ENCODE measurements at regions not wholly inside any gene's neighbourhood (a gene's known extent, or its start where the extent isn't known, plus 50 kb on each side); places are given as distances from the start of the nearest gene placed in this dataset.
A peak's percentile ranks its signal among the peaks of the same experiment; 100 is the strongest.

DNA sequence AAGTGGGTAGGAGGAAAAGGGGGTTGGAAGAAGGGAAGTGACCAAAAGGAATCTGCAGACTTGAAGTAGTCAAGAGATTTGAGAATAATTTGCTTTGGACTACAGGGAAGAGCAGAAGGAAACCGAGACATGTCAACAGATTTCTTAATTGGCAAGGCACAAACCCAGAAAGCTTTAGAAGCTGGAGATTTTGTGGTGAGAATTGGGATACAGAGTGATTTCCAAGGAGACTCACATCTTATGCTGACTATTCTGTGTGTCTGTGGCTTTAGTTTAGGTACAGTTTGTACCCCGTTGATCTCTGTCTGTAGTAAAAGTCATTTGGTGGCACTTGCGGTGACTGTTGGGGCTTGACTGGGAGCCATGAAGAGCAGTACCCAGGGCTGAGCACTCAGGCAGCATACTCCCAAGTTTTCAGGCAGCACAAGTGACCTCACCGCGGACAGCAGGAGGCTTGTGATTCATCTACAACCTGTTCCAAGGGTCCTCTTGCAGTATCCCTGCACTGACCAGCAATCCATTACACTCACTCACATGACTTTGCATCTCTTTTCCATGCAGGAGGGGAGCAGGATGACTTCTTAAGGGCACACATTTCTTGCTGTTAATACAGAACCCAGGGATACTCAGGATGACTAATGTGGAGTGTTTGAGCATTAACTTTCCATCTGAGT lies 97.1 kb upstream of the TNP1 start:
- Histone ChIP-seq H2AK5ac (ENCODE audit: low read depth, low read length) (no peak overlapping the region), H3K18ac (ENCODE audit: low read length) (no peak overlapping the region)
- no CpG with 5 or more reads among the region's 5 CpGs for WGBS, 2 donors (ENCODE audit: extremely low coverage in 2 of 2, insufficient read length in 2 of 2, insufficient replicate concordance in 1 of 2)

DNA sequence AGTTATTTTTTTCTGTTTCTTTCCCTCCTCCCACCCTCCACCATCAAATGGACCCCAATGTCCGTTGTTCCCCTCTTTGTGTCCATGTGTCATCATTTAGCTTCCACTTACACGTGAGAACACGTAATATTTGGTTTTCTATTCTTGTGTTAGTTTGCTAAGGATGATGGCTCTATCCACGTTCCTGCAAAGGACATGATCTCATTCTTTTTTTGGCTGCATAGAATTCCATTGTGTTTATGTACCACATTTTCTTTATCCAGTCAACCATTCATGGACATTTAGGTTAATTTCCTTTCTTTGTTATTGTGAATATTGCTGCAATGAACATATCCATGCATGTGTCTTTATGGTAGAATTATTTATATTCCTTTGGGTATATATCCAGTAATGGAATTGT lies 91.3 kb upstream of the TNP1 start:
- Histone ChIP-seq H3K27me3 (ENCODE audit: control insufficient read depth in 3 of 3, insufficient read depth in 3 of 3, low read depth in 1 of 3, low read length in 3 of 3) (no peaks in the 10 kb centered on the region), H3K4me3 (ENCODE audit: low read length in 2 of 2) (no peak overlapping the region), H2AFZ (ENCODE audit: low read length) (no peak overlapping the region), H4K8ac (ENCODE audit: low read depth, low read length) (no peak overlapping the region), H3K4ac (ENCODE audit: low read length) (no peak overlapping the region), H3K27ac (replicated peaks; ENCODE audit: low read length) (no peak overlapping the region), H3K79me1 (ENCODE audit: low read depth, low read length) (no peaks in the 10 kb centered on the region), H4K91ac (ENCODE audit: low read depth, low read length, poor library complexity) (no peak overlapping the region), H3K4me2 (ENCODE audit: insufficient read depth, low read length, poor library complexity, severe bottlenecking) (no peak overlapping the region), H3K9ac (ENCODE audit: low read depth, low read length, poor library complexity) (no peak overlapping the region), H3K14ac (ENCODE audit: low read length) (no peak overlapping the region), H2BK120ac (ENCODE audit: low read depth, low read length) (no peak overlapping the region), H2AK5ac (ENCODE audit: low read depth, low read length) (no peak overlapping the region), H3K9me3 (replicated peaks in 1 of 2; ENCODE audit: control insufficient read depth in 2 of 2, insufficient read depth in 1 of 2, low read depth in 1 of 2, low read length in 2 of 2) (peaks cover 0 to 28% of the 10 kb centered on the region in 2 donors), H2BK5ac (ENCODE audit: low read length) (no peak overlapping the region), H3K18ac (ENCODE audit: low read length) (no peak overlapping the region), H2BK15ac (ENCODE audit: low read length) (no peak overlapping the region), H3K23ac (ENCODE audit: low read depth, low read length, poor library complexity) (no peak overlapping the region), H2BK12ac (ENCODE audit: low read length) (no peak overlapping the region), H3K36me3 (replicated peaks in 1 of 2; ENCODE audit: control insufficient read depth in 2 of 2, insufficient read depth in 2 of 2, low read length in 2 of 2) (no peaks in the 10 kb centered on the region), H3K4me1 (ENCODE audit: control insufficient read depth in 2 of 2, insufficient read depth in 1 of 2, low read depth in 1 of 2, low read length in 2 of 2) (peaks cover 7 to 19% of the 10 kb centered on the region in 2 donors)
- WGBS, 2 donors (ENCODE audit: extremely low coverage in 2 of 2, insufficient read length in 2 of 2, insufficient replicate concordance in 1 of 2) = no CpG with 5 or more reads among the region's 4 CpGs
- DNase-seq (ENCODE audit: low spot score) = no peak

More for the DNA sequence above, 97.1 kb upstream of the TNP1 start:
- Histone ChIP-seq H3K9me3 (replicated peaks in 1 of 2; ENCODE audit: control insufficient read depth in 2 of 2, insufficient read depth in 1 of 2, low read depth in 1 of 2, low read length in 2 of 2) (peaks cover 0 to 24% of the 10 kb centered on the region in 2 donors), H3K27me3 (ENCODE audit: control insufficient read depth in 3 of 3, insufficient read depth in 3 of 3, low read depth in 1 of 3, low read length in 3 of 3) (no peaks in the 10 kb centered on the region), H3K36me3 (replicated peaks in 1 of 2; ENCODE audit: control insufficient read depth in 2 of 2, insufficient read depth in 2 of 2, low read length in 2 of 2) (no peaks in the 10 kb centered on the region), H3K4me3 (ENCODE audit: low read length in 2 of 2) (no peak overlapping the region), H2BK15ac (ENCODE audit: low read length) (no peak overlapping the region), H3K9ac (ENCODE audit: low read depth, low read length, poor library complexity) (no peak overlapping the region), H2BK12ac (ENCODE audit: low read length) (no peak overlapping the region), H3K4ac (ENCODE audit: low read length) (no peak overlapping the region), H3K27ac (replicated peaks; ENCODE audit: low read length) (no peak overlapping the region), H2AFZ (ENCODE audit: low read length) (no peak overlapping the region), H3K23ac (ENCODE audit: low read depth, low read length, poor library complexity) (no peak overlapping the region), H3K4me1 (ENCODE audit: control insufficient read depth in 2 of 2, insufficient read depth in 1 of 2, low read depth in 1 of 2, low read length in 2 of 2) (peaks cover 0 to 2% of the 10 kb centered on the region in 2 donors), H2BK120ac (ENCODE audit: low read depth, low read length) (no peak overlapping the region), H3K4me2 (ENCODE audit: insufficient read depth, low read length, poor library complexity, severe bottlenecking) (no peak overlapping the region), H3K79me1 (ENCODE audit: low read depth, low read length) (no peaks in the 10 kb centered on the region), H4K8ac (ENCODE audit: low read depth, low read length) (no peak overlapping the region), H2BK5ac (ENCODE audit: low read length) (no peak overlapping the region), H4K91ac (ENCODE audit: low read depth, low read length, poor library complexity) (peak overlapping the region; percentile 19), H3K14ac (ENCODE audit: low read length) (no peak overlapping the region)
- no peak for DNase-seq (ENCODE audit: low spot score)

DNA sequence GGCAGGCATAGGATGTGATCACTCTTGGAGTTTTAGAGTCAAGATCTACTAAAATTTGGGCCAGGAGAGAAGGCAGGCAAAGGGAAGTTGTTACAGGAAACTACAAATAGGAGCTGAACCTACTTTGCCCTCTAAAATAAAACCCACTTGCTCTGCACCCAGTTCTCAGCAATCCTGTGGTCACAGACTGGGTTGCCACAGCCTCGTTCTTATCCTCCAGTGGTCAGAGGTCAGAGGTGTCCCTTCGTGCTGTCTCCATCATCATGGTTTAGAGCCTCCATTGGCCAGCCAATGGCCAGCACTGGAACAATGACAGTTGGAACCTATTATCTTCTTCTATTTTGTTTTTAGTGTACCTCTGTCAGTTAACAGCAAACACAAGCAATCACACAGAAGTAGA lies 90.7 kb upstream of the TNP1 start:
- Histone ChIP-seq H4K8ac (ENCODE audit: low read depth, low read length) (no peak overlapping the region), H3K79me1 (ENCODE audit: low read depth, low read length) (no peaks in the 10 kb centered on the region), H3K4ac (ENCODE audit: low read length) (no peak overlapping the region), H3K18ac (ENCODE audit: low read length) (no peak overlapping the region), H2BK12ac (ENCODE audit: low read length) (no peak overlapping the region), H2BK5ac (ENCODE audit: low read length) (no peak overlapping the region), H3K4me3 (ENCODE audit: low read length in 2 of 2) (no peak overlapping the region), H3K4me1 (ENCODE audit: control insufficient read depth in 2 of 2, insufficient read depth in 1 of 2, low read depth in 1 of 2, low read length in 2 of 2) (peaks cover 7 to 19% of the 10 kb centered on the region in 2 donors), H2AK5ac (ENCODE audit: low read depth, low read length) (no peak overlapping the region), H3K36me3 (replicated peaks in 1 of 2; ENCODE audit: control insufficient read depth in 2 of 2, insufficient read depth in 2 of 2, low read length in 2 of 2) (no peaks in the 10 kb centered on the region), H2BK15ac (ENCODE audit: low read length) (no peak overlapping the region), H3K27ac (replicated peaks; ENCODE audit: low read length) (no peak overlapping the region), H3K23ac (ENCODE audit: low read depth, low read length, poor library complexity) (no peak overlapping the region), H3K27me3 (ENCODE audit: control insufficient read depth in 3 of 3, insufficient read depth in 3 of 3, low read depth in 1 of 3, low read length in 3 of 3) (no peaks in the 10 kb centered on the region), H2BK120ac (ENCODE audit: low read depth, low read length) (no peak overlapping the region), H3K4me2 (ENCODE audit: insufficient read depth, low read length, poor library complexity, severe bottlenecking) (no peak overlapping the region), H3K9ac (ENCODE audit: low read depth, low read length, poor library complexity) (no peak overlapping the region), H3K14ac (ENCODE audit: low read length) (no peak overlapping the region), H2AFZ (ENCODE audit: low read length) (peak overlapping the region; percentile 19), H3K9me3 (replicated peaks in 1 of 2; ENCODE audit: control insufficient read depth in 2 of 2, insufficient read depth in 1 of 2, low read depth in 1 of 2, low read length in 2 of 2) (peaks cover 0 to 26% of the 10 kb centered on the region in 2 donors), H4K91ac (ENCODE audit: low read depth, low read length, poor library complexity) (no peak overlapping the region)
- no peak for DNase-seq (ENCODE audit: low spot score)
- WGBS, 2 donors (ENCODE audit: extremely low coverage in 2 of 2, insufficient read length in 2 of 2, insufficient replicate concordance in 1 of 2) = no CpG with 5 or more reads among the region's 2 CpGs

DNA sequence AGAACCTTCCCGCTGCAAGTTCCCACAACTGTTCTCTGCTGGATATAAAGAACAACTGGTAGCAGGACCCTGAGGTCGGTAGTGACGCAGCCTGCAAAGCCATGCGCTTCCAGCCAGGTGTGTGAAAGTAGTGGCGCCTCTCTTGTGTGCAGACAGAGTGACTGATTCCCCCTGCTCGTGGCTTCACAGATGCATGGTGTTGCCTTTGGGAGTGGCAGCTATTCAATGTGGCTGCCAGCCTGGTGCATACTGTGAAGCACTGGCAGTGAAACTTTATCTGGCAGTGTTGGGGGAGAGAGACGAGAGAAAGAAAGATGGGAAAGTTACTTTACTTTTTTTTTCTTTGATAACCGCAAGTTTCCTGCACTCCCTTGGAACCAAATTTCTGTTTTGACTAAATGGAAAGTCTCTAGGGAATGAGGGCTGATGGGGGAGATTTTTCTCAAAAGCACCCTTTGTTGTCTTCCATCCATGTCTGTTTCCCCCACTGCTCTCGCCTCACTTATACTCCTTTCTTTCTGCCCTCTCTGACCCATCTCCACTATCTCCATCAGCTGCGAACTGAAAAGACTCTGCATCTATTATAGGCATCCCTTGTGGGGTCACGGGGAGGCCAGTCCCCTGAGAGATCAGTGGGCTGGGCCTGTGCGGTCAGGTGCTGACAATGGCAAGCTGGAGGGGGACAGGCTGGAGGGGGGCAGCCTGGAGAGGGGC lies 90.0 kb upstream of the TNP1 start:
- WGBS, 2 donors (ENCODE audit: extremely low coverage in 2 of 2, insufficient read length in 2 of 2, insufficient replicate concordance in 1 of 2) = no CpG with 5 or more reads among the region's 12 CpGs

More for the DNA sequence above, 90.0 kb upstream of the TNP1 start:
- Histone ChIP-seq H3K79me1 (ENCODE audit: low read depth, low read length) (no peaks in the 10 kb centered on the region), H3K14ac (ENCODE audit: low read length) (no peak overlapping the region), H3K9me3 (replicated peaks in 1 of 2; ENCODE audit: control insufficient read depth in 2 of 2, insufficient read depth in 1 of 2, low read depth in 1 of 2, low read length in 2 of 2) (peaks cover 0 to 19% of the 10 kb centered on the region in 2 donors), H3K18ac (ENCODE audit: low read length) (no peak overlapping the region), H2BK12ac (ENCODE audit: low read length) (no peak overlapping the region), H3K4me1 (ENCODE audit: control insufficient read depth in 2 of 2, insufficient read depth in 1 of 2, low read depth in 1 of 2, low read length in 2 of 2) (peaks cover 7 to 19% of the 10 kb centered on the region in 2 donors), H2BK120ac (ENCODE audit: low read depth, low read length) (no peak overlapping the region), H3K27me3 (ENCODE audit: control insufficient read depth in 3 of 3, insufficient read depth in 3 of 3, low read depth in 1 of 3, low read length in 3 of 3) (no peaks in the 10 kb centered on the region), H3K23ac (ENCODE audit: low read depth, low read length, poor library complexity) (no peak overlapping the region), H3K4me3 (ENCODE audit: low read length in 2 of 2) (no peak overlapping the region), H3K4ac (ENCODE audit: low read length) (no peak overlapping the region), H3K27ac (replicated peaks; ENCODE audit: low read length) (no peak overlapping the region), H4K91ac (ENCODE audit: low read depth, low read length, poor library complexity) (no peak overlapping the region), H2BK5ac (ENCODE audit: low read length) (no peak overlapping the region), H4K8ac (ENCODE audit: low read depth, low read length) (no peak overlapping the region), H2BK15ac (ENCODE audit: low read length) (no peak overlapping the region), H2AFZ (ENCODE audit: low read length) (peak overlapping the region; percentile 45), H3K36me3 (replicated peaks in 1 of 2; ENCODE audit: control insufficient read depth in 2 of 2, insufficient read depth in 2 of 2, low read length in 2 of 2) (no peaks in the 10 kb centered on the region), H2AK5ac (ENCODE audit: low read depth, low read length) (no peak overlapping the region), H3K4me2 (ENCODE audit: insufficient read depth, low read length, poor library complexity, severe bottlenecking) (no peak overlapping the region), H3K9ac (ENCODE audit: low read depth, low read length, poor library complexity) (no peak overlapping the region)
- no peak for DNase-seq (ENCODE audit: low spot score)

All from neuronal stem cell (in vitro differentiated cells).